ENCODE measurements at regions not wholly inside any gene's neighbourhood (a gene's known extent, or its start where the extent isn't known, plus 50 kb on each side); places are given as distances from the start of the nearest gene placed in this dataset.

DNA sequence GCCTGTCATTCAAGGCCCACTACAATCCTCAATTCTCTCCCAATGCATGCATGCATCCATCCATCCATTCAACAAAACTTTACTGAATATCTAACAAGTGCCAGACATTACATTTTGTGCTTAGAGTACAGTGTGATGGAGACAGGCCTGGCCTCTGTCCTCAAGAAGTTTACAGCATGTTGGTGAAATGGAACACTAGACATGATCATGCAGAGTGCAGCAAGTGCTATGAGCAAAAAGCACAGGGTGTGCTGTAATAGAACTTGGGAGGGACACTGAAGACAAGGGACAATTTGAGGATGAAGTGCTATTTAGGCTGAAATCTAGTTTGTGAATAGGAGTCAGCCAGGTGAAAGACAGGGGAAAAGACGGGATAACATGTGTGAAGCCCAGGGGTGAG, 347.8 kb downstream of the PTEN start:
- Histone ChIP-seq H3K27me3 (ENCODE audit: low read depth, low read length) (no peaks in the 10 kb centered on the region), H3K79me2 (ENCODE audit: low read length) (no peaks in the 10 kb centered on the region), H3K9me3 (ENCODE audit: insufficient read depth, low read length) (no peaks in the 10 kb centered on the region), H3K4me3 (ENCODE audit: low read length) (no peak overlapping the region), H3K4me1 (ENCODE audit: low read length) (peaks cover 1% of the 10 kb centered on the region; the same call in 1 of the 2 replicates), H3K36me3 (replicated peaks; ENCODE audit: low read depth, low read length) (no peaks in the 10 kb centered on the region), H3K27ac (ENCODE audit: low read length) (no peak overlapping the region), H4K20me1 (ENCODE audit: insufficient read depth, low read length) (no peaks in the 10 kb centered on the region), H3K9ac (ENCODE audit: low read length) (no peak overlapping the region), H2AFZ (ENCODE audit: low read depth, low read length) (no peak overlapping the region), H3K4me2 (ENCODE audit: low read length) (no peak overlapping the region)
- no peak for TF ChIP-seq EZH2phosphoT487 (IDR thresholded peaks at IDR 0.05; ENCODE audit: low read depth)
- TF ChIP-seq, protein P1, sequence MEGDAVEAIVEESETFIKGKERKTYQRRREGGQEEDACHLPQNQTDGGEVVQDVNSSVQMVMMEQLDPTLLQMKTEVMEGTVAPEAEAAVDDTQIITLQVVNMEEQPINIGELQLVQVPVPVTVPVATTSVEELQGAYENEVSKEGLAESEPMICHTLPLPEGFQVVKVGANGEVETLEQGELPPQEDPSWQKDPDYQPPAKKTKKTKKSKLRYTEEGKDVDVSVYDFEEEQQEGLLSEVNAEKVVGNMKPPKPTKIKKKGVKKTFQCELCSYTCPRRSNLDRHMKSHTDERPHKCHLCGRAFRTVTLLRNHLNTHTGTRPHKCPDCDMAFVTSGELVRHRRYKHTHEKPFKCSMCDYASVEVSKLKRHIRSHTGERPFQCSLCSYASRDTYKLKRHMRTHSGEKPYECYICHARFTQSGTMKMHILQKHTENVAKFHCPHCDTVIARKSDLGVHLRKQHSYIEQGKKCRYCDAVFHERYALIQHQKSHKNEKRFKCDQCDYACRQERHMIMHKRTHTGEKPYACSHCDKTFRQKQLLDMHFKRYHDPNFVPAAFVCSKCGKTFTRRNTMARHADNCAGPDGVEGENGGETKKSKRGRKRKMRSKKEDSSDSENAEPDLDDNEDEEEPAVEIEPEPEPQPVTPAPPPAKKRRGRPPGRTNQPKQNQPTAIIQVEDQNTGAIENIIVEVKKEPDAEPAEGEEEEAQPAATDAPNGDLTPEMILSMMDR (IDR thresholded peaks at IDR 0.05; ENCODE audit: low read depth, low read length) = no peak

DNA sequence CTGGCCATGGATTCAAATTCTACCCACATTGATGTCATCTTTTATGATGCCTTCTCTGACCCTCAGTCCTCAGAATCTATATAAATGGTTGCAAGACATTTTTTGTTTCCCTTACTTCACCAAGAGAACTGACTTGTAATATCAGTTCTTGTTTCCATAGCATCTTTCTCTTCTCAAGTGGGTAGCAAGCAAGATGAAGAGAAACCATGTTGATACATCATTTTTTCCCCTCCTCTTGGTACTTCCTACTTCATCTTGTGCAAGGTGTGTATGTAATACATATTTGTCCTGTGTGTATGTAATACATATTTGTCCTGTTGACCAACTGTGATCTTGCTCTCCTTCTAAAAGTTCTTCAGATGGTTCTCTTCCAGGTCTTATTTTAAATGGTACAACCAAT, 348.6 kb downstream of the PTEN start:
- Histone ChIP-seq H3K79me2 (ENCODE audit: low read length) (no peaks in the 10 kb centered on the region), H4K20me1 (ENCODE audit: insufficient read depth, low read length) (no peaks in the 10 kb centered on the region), H3K4me3 (ENCODE audit: low read length) (no peak overlapping the region), H3K36me3 (replicated peaks; ENCODE audit: low read depth, low read length) (no peaks in the 10 kb centered on the region), H3K9me3 (ENCODE audit: insufficient read depth, low read length) (no peaks in the 10 kb centered on the region), H2AFZ (ENCODE audit: low read depth, low read length) (no peak overlapping the region), H3K4me1 (ENCODE audit: low read length) (peaks cover under 1% of the 10 kb centered on the region; the same call in 1 of the 2 replicates), H3K27ac (ENCODE audit: low read length) (no peak overlapping the region), H3K27me3 (ENCODE audit: low read depth, low read length) (no peaks in the 10 kb centered on the region), H3K9ac (ENCODE audit: low read length) (no peak overlapping the region), H3K4me2 (ENCODE audit: low read length) (no peak overlapping the region)
- TF ChIP-seq EZH2phosphoT487 (IDR thresholded peaks at IDR 0.05; ENCODE audit: low read depth) = no peak
- TF ChIP-seq, protein P1 (IDR thresholded peaks at IDR 0.05; ENCODE audit: low read depth, low read length) = no peak

DNA sequence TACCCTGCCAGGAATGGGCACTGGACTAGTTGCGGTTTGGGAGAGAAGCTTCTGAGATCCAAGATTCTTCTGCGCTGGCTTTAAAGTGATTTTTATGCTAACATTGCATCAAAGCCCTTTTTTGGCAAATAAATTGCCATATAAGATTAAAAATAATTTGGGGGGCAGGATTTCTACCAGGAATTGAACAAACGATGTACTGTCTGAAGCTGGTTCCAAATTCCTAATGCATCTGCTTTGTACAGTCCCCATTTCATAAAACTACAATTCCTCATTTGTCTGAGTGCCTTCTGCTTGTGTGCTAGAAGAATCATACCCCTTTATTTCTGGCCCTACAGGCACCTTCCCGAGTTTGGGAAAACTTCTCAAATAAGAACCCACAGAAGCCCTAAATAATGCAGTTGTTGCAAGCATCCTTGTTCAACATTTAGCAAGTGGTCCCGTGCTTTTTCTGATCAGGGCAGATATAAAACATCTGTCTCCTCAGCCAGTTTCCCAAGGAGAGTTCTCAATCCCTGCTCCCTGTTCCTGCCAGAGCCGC, 349.7 kb downstream of the PTEN start:
- no peaks in the 10 kb centered on the region for H3K36me3 ChIP-seq (replicated peaks; ENCODE audit: low read depth, low read length)
- no peaks in the 10 kb centered on the region for H3K79me2 ChIP-seq (ENCODE audit: low read length)
- no peak overlapping the region for H3K4me2 ChIP-seq (ENCODE audit: low read length)
- no peak overlapping the region for H3K9ac ChIP-seq (ENCODE audit: low read length)
- no peak overlapping the region for H3K4me3 ChIP-seq (ENCODE audit: low read length)
- H2AFZ ChIP-seq (ENCODE audit: low read depth, low read length) = no peak overlapping the region
- peaks cover 4% of the 10 kb centered on the region; the same call in 1 of the 2 replicates for H3K4me1 ChIP-seq (ENCODE audit: low read length)
- no peaks in the 10 kb centered on the region for H3K9me3 ChIP-seq (ENCODE audit: insufficient read depth, low read length)
- H3K27me3 ChIP-seq (ENCODE audit: low read depth, low read length) = no peaks in the 10 kb centered on the region
- no peaks in the 10 kb centered on the region for H4K20me1 ChIP-seq (ENCODE audit: insufficient read depth, low read length)
- H3K27ac ChIP-seq (ENCODE audit: low read length) = no peak overlapping the region
- TF ChIP-seq, protein P1 (IDR thresholded peaks at IDR 0.05; ENCODE audit: low read depth, low read length) = no peak
- TF ChIP-seq EZH2phosphoT487 (IDR thresholded peaks at IDR 0.05; ENCODE audit: low read depth) = no peak

DNA sequence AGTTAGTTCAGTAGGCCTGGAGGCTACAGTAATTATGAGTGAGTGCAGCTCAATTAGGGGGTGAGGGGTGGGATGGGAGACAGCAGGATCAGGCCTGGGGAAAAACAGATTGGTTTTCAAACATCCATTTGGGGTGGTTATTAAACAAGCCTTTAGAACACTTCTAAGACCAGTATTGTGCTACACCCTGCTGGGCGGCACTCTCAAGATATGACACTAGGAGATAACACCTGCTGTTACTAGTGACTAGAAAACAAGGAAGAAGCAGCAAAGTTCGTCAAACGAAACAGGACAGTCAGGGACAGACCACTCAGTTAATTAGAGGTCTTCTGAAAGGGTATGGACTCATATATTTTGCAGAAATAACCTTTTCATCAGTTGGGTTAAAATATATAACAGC, 353.6 kb downstream of the PTEN start:
- Histone ChIP-seq H2AFZ (ENCODE audit: low read depth, low read length) (peak overlapping the region; percentile 53; the same call in 1 of the 2 replicates), H3K36me3 (replicated peaks; ENCODE audit: low read depth, low read length) (no peaks in the 10 kb centered on the region), H3K27ac (ENCODE audit: low read length) (no peak overlapping the region)

More for the DNA sequence above, 353.6 kb downstream of the PTEN start:
- Histone ChIP-seq H3K4me2 (ENCODE audit: low read length) (peak overlapping the region; percentile 55), H3K9me3 (ENCODE audit: insufficient read depth, low read length) (no peaks in the 10 kb centered on the region), H3K4me3 (ENCODE audit: low read length) (no peak overlapping the region), H3K9ac (ENCODE audit: low read length) (no peak overlapping the region), H3K79me2 (ENCODE audit: low read length) (no peaks in the 10 kb centered on the region), H3K4me1 (ENCODE audit: low read length) (peaks cover 4% of the 10 kb centered on the region; the same call in 1 of the 2 replicates), H4K20me1 (ENCODE audit: insufficient read depth, low read length) (no peaks in the 10 kb centered on the region), H3K27me3 (ENCODE audit: low read depth, low read length) (no peaks in the 10 kb centered on the region)
- TF ChIP-seq EZH2phosphoT487 (IDR thresholded peaks at IDR 0.05; ENCODE audit: low read depth) = no peak
- TF ChIP-seq, protein P1 (IDR thresholded peaks at IDR 0.05; ENCODE audit: low read depth, low read length) = peak; percentile 41
